ENCODE measurements at regions not wholly inside any gene's neighbourhood (a gene's known extent, or its start where the extent isn't known, plus 50 kb on each side); places are given as distances from the start of the nearest gene placed in this dataset.

DNA sequence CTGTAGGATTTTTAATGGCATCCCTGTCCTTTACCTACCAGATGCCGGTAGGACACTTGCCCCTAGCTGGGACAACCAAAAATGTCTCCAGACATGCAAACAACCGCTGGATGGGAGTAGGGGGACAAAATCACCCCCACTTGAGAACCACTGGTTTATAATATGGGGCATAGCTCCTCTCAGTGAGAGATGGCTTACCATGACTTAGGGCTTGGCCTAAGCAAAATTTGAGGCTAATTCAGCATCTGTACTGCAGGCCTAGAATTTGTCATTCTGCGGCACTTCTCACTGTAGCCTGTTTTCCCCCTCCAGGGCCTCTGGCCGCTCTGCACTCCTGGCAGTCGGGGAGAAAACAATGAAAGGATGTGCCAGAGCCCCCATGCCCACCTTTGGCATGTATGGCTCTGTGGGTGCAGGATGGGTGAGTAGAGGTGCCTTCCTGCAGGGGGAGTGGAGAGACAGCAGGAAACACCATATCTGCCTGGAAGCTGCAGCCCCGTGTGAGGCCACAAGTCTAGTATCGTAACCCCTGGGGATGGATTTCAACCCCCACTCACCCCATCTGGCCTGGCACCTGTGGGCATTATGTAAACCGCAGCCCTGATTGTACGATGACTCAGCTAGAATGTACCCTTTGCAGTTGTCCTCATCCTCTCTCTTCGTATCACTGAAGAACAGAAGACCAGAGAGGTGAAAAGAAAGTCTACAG, 268.1 kb downstream of the SOX9 start:
- DNase-seq (ENCODE audit: low read depth in 2 of 2): no peak

DNA sequence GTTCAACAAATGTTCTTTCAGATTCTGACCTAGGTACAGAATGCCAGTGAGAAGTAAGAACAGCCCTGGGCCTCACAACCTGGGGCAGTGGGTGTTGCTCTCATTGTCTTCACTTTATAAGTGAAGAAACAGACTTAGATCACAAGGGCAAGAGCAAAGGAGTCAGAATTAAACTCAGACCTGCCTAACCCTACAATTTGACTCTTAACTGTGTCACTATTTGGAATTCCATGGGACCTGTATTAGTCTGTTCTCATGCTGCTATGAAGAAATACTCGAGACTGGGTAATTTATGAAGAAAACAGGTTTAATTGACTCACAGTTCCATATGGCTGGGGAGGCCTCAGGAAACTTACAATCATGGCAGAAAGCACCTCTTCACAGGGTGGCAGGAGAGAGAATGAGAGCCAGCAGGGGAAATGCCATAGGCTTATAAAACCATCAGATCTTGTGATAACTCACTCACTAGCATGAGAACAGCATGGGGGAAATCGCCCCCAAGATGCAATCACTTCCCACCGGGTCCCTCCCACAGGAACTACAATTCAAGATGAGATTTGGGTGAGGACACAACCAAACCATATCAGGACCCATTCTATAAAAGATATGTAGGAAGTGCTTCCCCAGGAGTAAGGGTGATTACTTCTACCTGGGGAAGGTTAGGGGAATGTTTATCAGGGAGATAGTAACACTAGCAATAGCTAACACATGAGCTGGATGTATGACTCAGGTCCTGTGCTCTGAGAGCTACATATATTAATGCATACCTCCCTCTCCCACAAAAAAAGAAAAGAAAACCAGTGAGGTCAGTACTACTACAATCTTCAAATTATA, 270.1 kb downstream of the SOX9 start:
- DNase-seq (ENCODE audit: low read depth in 2 of 2): no peak

DNA sequence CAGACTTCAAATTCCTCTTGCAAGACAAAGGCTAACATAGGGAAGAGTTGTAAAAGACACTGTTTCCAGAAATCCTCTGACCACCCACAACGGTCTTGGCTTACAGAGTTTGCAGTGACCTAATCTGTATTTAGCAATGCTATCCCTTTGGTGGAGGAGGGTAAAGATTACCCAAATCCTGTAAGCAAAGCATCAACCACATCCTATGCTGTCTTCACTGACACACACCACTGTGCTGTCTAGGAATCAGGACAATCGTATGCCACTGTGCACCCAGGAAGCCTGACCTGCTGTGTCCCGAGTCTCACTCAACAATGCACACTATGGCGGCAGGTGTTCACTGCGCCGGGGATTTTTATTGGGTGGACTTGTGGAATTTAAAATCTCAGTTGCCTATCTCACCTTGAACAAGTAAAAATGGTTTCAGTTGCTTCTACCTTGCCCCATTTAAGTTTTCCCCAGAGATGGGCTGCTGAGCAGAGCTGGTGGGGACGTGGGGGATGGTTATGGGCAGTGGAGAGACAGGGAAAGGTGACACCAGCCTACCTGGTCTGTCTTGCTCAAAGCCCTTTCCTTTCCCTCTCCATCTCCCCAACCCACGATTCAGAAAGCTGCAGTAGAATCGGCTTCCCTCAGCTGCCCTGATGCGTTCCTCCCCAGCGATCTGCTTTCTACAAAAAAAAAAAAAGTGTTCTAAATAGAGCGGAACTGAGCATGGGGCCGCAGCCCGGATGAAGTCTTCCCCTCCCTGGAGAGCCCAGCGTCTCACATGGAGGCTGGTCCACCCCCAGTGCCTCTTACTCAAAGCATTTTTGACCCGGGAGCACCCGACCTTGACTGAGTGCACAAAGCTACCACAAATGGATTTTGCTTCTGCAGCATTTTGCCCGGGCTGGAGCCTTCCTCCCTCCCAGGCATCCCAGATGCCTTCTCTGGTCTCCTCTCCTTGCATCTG, 271.5 kb downstream of the SOX9 start:
- DNase-seq (ENCODE audit: low read depth in 2 of 2): no peak

DNA sequence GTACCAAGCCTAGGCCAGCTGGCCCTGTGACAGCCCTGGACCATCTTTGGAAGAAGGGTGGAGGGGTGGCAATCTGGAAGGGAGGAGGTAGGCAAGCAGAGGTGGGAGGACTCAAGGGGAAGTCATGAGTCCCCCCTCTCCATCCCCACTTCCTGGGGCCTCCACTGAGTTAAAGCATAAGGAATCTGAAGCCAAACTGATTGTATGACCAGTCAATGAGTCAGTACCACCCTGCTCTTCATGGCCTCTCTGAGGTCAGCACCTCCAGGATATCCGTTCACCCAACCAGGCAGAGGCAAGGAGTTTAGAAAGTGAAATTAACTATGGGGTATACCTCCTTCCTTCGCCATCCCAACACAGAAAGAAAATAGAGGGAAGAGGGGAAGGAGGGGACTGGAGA, 272.7 kb downstream of the SOX9 start:
- no peak for DNase-seq (ENCODE audit: low read depth in 2 of 2)

DNA sequence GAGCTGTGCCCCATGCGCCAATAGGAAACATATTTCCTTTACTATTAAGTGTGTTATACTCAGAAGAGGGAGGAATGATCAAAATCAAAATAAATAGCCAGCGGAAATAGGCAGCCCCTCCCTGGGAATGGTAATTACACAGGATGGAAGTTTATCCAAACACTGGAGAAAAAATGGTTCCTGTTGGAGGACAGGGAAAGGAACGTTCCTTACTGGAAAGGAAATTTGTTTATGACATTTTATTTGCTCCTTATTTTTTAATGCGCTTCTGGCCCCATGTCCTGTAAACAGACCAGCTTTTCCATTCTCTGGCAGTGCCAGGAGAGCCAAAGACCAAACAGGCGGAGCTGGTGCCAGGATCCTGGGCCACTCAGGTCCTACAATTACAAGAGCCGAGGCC, 273.7 kb downstream of the SOX9 start:
- no peak for DNase-seq (ENCODE audit: low read depth in 2 of 2)

DNA sequence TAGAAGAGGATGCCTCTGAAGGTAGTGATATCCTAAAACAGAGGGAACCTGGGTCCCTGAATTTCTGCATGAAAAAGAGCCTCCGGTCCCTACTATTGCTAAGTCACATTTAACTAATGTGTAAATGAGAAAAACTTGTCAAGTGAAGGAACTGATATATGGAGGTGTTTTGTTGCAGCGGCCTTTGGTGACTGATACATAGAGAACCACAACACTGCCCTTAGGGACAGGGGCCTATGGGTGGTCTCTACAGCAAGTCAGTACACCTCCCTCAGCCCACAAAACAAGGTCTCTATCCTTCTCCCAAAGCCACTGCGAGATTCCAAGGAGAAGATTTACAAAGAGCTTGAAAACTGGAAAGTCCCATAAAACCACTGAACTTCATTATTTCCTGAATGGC, 275.3 kb downstream of the SOX9 start:
- DNase-seq (ENCODE audit: low read depth in 2 of 2): no peak

DNA sequence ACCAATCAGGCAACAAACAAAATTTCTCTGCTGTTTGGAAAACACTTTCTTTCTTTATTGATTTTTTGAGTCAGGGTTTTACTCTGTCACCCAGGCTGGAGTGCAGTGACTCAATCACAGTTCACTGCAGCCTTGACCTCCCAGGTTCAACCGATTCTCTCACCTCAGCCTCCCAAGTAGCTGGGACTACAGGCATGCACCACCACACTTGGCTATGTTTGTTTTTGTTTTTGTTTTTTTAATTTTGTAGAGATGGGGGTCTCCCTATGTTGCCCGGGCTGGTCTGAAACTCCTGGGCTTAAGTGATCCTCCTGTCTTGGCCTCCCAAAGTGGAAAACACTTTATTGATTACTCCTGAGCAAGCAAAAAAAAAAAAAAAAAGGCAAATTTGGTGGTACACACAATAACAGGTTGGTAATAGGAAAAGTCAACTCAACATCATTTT, 276.4 kb downstream of the SOX9 start:
- DNase-seq (ENCODE audit: low read depth in 2 of 2): no peak

DNA sequence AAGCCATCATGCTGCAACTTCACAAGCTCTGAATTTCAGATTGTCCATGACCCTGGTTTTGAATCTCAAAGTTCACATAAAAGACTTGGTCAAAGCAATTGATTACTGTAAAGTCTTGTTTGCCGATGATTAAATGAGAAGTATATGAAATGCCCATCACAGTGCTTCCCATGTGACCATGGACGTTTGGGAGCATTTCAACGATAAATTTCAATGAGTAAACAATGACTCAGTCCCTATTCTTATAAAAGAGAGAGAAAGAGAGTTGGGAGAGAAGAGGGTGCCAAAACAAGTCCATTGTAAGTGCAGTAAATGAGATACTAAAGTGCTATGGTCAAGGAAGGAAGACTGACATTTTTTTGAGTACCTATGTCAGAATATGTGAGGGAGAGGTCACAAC, 276.9 kb downstream of the SOX9 start:
- no peak for DNase-seq (ENCODE audit: low read depth in 2 of 2)

DNA sequence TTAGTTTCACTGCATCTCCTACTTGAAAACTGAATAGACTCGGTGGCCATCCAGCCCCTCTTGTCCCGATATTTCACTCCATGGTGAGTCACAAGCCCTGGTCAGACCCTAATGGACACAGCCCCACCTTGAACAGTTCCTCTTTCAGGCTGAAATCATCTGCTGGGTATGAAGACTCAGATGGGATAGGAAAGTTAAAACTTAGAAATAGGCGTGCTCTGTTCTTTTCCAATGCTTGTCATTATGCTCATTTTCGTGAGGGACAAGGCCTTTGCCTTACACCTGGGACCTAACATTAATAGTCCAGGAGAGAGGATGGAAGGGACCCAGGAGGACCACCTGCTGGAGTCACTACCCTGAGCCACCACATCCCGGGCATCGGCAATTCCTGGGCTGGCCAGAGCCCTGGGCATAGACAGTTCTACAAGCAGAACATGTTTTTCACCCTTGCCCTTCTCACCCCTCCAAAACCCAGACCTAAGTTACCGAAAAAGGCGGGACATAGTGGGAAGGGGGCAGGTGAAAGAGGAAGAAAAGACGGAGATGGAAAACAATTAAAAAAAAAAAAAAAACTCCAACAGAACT, 278.3 kb downstream of the SOX9 start:
- DNase-seq (ENCODE audit: low read depth in 2 of 2): no peak

DNA sequence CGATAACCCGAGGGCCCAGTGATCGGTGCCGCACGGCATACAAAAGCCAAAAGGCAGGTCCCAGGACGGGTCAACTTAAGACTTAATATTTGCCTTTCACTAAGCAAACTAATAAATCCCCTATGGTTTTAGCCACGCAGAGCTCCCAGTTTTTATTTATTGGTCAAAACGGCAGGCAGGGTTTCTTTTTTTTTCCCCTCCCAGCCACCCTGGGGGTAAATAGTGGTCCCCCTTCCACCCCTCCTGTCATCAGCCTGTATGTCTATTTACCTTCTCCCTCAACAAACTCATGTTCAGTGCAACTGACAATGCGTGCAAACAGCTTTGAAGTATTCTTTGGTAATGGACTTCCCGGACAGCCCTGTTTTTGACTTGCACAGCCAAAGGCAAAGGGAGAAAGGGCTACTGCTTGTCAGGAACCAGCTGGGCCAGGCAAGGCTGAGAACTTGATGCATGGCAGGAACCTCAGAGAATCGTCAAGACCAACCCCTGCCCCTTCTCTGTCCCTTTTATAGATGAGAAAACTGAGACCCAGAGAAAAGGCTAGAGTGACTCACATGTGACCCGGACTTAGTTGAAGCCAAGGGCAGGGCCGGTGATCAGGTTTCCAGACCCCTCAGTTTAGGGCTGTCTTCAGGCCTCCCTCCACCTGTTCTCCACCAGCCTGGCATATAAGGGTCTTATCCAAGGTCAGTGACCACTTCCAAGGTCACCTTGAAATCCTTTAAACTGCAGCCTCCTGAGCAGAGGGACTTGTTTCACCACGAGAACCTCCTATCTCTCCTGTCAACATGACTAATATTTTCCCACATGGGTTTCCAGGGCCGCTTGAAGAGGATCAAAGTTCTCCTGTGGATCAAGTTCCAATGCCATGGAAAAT, 279.0 kb downstream of the SOX9 start:
- DNase-seq (ENCODE audit: low read depth in 2 of 2): no peak

DNA sequence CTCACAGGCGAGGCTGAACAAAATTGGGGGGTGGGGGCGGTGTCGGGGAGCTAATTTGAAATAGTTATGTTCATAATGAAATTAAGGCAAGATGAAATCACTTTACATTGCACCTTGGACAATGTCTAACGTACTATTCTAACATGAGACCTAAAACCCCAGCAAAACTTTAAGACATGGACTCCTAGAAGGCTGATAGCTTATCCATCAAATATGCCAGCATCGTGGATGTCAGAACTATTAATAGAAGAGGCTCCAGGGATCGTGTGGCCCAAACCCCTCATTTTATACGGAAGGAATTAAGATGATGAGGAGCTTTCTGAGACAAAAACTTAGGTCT, 279.6 kb downstream of the SOX9 start:
- DNase-seq (ENCODE audit: low read depth in 2 of 2): no peak

DNA sequence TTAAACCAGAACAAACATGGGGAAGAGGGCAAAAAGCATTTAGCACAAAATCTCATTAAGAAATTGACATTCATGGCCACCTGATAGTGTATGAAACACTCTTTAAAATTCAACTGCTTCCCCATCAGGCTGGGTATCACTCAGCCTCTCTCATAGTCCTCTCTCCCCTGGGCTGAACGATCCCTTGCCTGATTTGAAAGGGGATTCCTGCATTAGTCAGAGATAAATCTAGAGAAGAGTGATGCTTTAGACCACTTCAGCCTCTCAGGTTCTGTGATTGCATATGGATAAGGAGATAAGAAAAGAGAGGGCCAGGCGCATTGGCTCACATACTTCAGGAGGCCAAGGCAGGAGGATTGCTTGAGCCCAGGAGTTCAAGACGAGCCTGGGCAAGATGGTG, 280.0 kb downstream of the SOX9 start:
- DNase-seq (ENCODE audit: low read depth in 2 of 2): no peak

DNA sequence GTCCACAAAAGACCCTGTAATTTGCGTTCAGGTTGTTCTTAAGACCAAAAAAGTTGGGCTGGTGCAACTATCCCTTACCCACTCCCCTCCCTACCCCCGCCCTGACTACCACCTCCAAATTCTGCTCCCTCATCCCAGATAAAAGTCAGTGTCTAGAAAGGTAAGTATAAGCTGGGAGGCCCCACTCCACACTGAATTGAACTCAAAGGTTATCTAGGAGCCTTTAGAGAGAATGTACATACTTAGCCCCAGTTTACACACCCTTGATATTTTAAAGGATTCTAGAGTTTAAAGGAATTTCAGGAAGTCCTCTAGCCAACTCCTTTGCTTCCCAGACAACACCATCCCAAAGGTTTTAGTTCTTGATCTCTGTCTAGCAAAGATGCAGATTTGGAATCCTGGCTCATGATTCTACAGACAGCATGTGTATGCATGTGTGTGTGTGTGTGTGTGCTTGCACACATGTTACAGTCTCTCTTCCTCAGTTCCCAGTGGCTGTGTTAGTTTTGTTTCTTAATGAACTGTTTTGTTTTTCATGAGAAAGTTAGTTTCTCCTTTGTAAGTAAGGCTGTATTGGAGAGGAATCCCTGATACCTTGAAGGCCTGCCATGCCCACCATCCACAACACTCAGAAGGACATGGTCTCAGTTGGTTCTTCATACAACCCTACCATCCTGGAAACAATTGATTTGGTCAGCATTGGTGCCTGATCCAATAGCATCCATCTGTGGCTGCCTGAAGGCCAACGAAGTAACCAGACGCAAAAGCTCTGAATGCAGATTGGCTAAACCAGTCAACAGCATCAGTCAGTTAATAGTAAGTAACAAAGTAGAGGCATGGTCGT, 281.3 kb downstream of the SOX9 start:
- no peak for DNase-seq (ENCODE audit: low read depth in 2 of 2)

DNA sequence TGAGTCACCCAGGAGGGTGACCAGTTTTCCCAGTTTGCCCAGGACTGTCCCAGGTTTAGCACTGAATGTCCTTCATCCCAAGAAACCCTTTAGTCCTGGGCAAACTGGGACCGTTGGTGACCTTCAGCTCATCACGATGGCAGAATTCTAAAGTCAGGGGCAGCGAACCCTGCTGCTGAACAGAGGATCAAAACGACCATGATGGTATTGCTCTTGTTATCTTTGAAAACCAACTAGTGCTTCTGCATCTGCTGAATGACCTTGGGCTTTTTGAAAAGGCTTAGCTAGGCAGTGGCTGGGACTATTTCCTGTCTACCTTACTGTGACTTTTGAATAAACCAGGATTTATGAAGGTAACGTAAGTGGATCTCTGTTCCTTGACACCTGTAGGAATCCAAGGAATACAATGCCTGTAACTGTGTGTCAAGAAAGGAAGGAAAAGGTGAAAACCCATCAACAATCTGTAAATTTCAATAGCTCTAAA, 281.9 kb downstream of the SOX9 start:
- no peak for DNase-seq (ENCODE audit: low read depth in 2 of 2)

DNA sequence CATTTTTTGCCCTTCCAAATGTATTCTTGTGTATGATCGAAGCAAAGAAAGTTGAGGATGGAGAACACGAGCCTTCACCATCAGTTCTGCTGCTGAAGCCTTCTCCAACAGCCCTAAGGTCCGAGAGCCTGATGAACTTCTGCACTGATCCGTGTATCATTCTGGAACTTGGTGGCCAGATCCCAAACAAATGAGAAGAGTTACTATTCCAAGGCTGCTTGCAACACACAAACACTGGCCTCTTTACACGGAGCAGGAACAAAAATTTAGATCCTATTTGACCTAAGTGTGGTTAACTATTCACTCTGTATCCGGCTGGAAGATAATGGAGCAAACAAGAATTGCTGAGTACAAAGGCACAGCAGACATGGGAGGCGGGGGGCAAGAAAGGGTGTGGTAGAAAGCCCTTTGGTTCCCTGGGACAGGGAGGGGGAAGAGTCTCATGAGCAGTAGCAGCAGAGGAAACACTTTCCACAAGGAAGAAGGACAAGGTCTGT, 282.9 kb downstream of the SOX9 start:
- DNase-seq (ENCODE audit: low read depth in 2 of 2): no peak

DNA sequence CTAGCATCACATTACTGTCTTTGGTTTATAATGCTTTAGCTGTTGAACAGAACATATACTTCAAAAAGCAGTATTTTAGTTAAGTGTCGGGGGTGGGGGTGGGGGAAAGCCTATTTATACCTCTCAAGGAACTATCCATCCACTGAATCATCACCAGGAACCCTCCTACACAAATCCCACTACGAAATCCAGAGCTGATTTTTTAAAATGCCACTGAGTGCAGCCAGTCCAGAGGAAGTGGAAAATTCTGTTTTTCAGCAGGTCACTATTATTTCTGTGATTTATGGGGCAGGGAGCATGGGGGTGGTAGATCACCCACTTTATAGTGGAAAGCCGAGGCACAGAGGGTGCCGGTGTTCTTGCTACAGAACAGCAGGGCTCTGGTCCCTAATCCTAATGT, 284.1 kb downstream of the SOX9 start:
- DNase-seq (ENCODE audit: low read depth in 2 of 2): no peak

DNA sequence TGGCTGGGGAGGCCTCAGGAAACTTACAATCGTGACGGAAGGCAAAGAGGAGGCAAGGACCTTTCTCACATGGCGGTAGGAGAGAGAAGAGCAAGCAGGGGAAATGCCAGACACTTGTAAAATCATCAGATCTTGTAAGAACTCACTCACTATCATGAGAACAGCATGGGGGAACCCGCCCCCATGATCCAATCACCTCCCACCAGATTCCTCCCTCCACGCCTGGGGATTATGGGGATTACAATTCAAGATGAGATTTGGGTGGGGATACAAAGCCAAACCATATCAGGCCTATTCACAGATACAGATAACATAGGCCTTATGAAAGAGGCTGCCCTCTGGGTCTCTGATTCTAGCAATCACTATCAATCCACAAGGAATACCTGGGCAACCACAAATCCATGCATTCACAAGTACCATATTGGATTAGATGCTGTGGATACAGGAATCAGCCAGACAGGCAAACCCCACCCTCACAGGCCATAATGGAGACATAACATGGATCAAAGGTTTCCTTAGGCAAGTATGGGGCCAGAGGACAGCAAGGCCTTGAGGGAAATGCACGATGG, 284.9 kb downstream of the SOX9 start:
- no peak for DNase-seq (ENCODE audit: low read depth in 2 of 2)

DNA sequence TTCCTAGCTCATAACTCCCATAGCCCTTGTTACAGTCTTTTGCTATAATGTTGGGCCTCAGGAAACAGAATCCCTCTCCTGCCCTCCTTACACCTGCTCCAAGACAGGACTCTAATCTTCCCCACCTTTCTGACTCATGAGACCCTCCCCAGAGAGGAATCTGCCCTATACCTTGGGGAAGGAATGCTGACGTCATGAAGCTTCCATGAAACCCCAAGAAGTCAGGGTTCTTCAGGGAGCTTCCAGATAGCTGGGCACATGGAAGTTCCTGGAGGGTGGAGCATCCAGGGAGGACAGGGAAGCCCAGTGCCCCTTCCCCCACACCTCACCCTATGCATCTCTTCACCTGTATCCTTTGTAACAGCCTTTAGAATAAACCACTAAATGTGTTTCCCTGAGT, 285.7 kb downstream of the SOX9 start:
- no peak for DNase-seq (ENCODE audit: low read depth in 2 of 2)

DNA sequence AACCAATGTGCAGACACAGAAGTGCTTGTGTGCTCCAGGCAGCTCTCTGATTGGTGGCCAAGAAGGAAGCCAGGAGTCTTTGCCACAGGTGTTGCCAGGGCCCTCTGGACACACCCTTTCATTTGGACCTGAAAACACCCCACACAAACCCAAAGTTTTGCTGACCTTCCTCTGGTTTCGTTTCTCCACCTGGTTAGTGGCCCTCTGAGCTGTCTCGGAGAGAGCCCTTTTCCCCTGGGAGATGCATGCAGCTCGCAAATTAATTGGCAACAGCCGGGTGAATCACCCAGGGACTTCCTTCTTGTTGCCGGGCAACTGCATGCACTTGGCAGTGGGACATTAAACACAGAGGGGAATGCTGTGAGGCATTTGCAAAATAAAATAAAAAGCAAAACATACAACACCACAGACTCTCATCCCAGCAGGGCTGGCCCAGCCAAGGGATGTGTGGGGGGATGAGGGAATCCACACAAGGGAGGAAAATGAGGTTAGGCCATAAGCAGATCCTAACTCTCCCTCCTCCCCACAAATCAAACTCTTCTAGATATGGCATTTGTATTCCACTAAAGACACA, 286.6 kb downstream of the SOX9 start:
- DNase-seq (ENCODE audit: low read depth in 2 of 2): no peak
